ENCODE measurements at regions not wholly inside any gene's neighbourhood (a gene's known extent, or its start where the extent isn't known, plus 50 kb on each side); places are given as distances from the start of the nearest gene placed in this dataset.
A peak's percentile ranks its signal among the peaks of the same experiment; 100 is the strongest.

- TF ChIP-seq CTCF (IDR thresholded peaks at IDR 0.05): no peak
- TF ChIP-seq POLR2A (IDR thresholded peaks at IDR 0.05): no peak
- 69 to 72% methylated on average over 13 of the region's 13 CpGs for WGBS, 2 donors
- no peak overlapping the region for H3K4me3 ChIP-seq (ENCODE audit: low read depth, poor library complexity, severe bottlenecking)
- intact Hi-C loops (cut with DNase I; ENCODE audit: low total_unique reads): no loop called here
- DNase-seq (ENCODE audit: low spot score in 2 of 2): peak in 1 of 2 donors; percentile 35
Observed at GRCh38 chr14:100416921-100417860, 94.1 kb downstream of the SLC25A47 start.

- DNase-seq (ENCODE audit: low spot score in 2 of 2): no peak
- intact Hi-C loops (cut with DNase I; ENCODE audit: low total_unique reads): no loop called here
- WGBS, 2 donors: 96 to 100% methylated on average over 4 of the region's 4 CpGs
Observed at GRCh38 chr14:100419856-100420255, 96.7 kb downstream of the SLC25A47 start.

GRCh38 chr14:100421756-100422470, 98.8 kb downstream of the SLC25A47 start:
- no peak for DNase-seq (ENCODE audit: low spot score in 2 of 2)
- 50% methylated on average over 2 of the region's 2 CpGs for WGBS, 2 donors
- TF ChIP-seq POLR2A (IDR thresholded peaks at IDR 0.05): no peak
- H3K4me3 ChIP-seq (ENCODE audit: low read depth, poor library complexity, severe bottlenecking): no peak overlapping the region
- intact Hi-C loops (cut with DNase I; ENCODE audit: low total_unique reads): no loop called here

More at GRCh38 chr14:100419856-100420255, 96.7 kb downstream of the SLC25A47 start:
- TF ChIP-seq POLR2A (IDR thresholded peaks at IDR 0.05) (no peak), CTCF (IDR thresholded peaks at IDR 0.05) (no peak)
- no peak overlapping the region for H3K4me3 ChIP-seq (ENCODE audit: low read depth, poor library complexity, severe bottlenecking)

GRCh38 chr14:100422556-100423316, 99.6 kb downstream of the SLC25A47 start:
- no peak overlapping the region for H3K4me3 ChIP-seq (ENCODE audit: low read depth, poor library complexity, severe bottlenecking)
- 62 to 66% methylated on average over 12 of the region's 12 CpGs for WGBS, 2 donors
- no peak for DNase-seq (ENCODE audit: low spot score in 2 of 2)
- TF ChIP-seq POLR2A (IDR thresholded peaks at IDR 0.05) (no peak), CTCF (IDR thresholded peaks at IDR 0.05) (no peak)
- intact Hi-C loops (cut with DNase I; ENCODE audit: low total_unique reads): no loop called here

GRCh38 chr14:100423317-100424010, 100.3 kb downstream of the SLC25A47 start:
- DNase-seq (ENCODE audit: low spot score in 2 of 2): no peak
- TF ChIP-seq CTCF (IDR thresholded peaks at IDR 0.05) (no peak), POLR2A (IDR thresholded peaks at IDR 0.05) (no peak)
- H3K4me3 ChIP-seq (ENCODE audit: low read depth, poor library complexity, severe bottlenecking): no peak overlapping the region
- WGBS, 2 donors: 58 to 73% methylated on average over 13 of the region's 13 CpGs
- intact Hi-C loops (cut with DNase I; ENCODE audit: low total_unique reads): no loop called here
